GM12878 (cell line): ENCODE measurements at regions not wholly inside any gene's neighbourhood (a gene's known extent, or its start where the extent isn't known, plus 50 kb on each side); places are given as distances from the start of the nearest gene placed in this dataset.

Source experiments
- ATAC-seq: fragments of 200-7000 bp; cut with Tn5 transposase; 3 replicates; pipeline ENCODE4 v1.9.1; 2020; ENCODE audit warnings: mild to moderate bottlenecking, moderate library complexity
- BruUV-seq: library from RNA; stranded (reverse); fragments of 400-500 nt; replicated peaks from 2 replicates; lab custom pipeline; 2021; lab: Mats Ljungman, UMichigan
- CTCF ChIA-PET: fragments of 300-600 bp; sonication (Branson Sonifier 250); formaldehyde crosslinking; extraction: SDS; loops from one replicate; lab custom pipeline; 2021; ENCODE audit warnings: inconsistent platforms; lab: Yijun Ruan, JAX
- POLR2A ChIA-PET: fragments of 350-600 bp; formaldehyde crosslinking; extraction: SDS; loops from one replicate; lab custom pipeline; 2021; ENCODE audit warnings: inconsistent platforms; lab: Charles Lee
- RAD21 ChIA-PET: fragments of 300-600 bp; sonication (Branson Sonifier 250); formaldehyde crosslinking; loops from one replicate; lab custom pipeline; 2023; ENCODE audit warnings: antibody characterized with exemption; ENCODE audit not compliant: unreplicated experiment; lab: Charles Lee
- SMC1A ChIA-PET: fragments of 300-600 bp; sonication (Branson Sonifier 250); formaldehyde crosslinking; loops from one replicate; lab custom pipeline; 2023; ENCODE audit not compliant: unreplicated experiment, uncharacterized antibody; lab: Charles Lee
- DNase-seq: peaks from one replicate; pipeline ENCODE4 v3.0.0-alpha.2; 2011; ENCODE audit warnings: low read depth, low spot score
- FAIRE-seq: peaks from 3 replicates; lab custom pipeline; 2011; peaks lifted over from hg19 to GRCh38; lab: Jason Lieb, UNC
- H2AFZ ChIP-seq: 2 replicates; pipeline ENCODE4 v1.6.0; 2011; ENCODE audit warnings: low read depth, low read length, control low read depth; ENCODE audit not compliant: control insufficient read depth
- H3K27ac ChIP-seq: 2 replicates; pipeline ENCODE4 v1.5.1; 2011; ENCODE audit warnings: control low read depth; ENCODE audit not compliant: control insufficient read depth, insufficient read depth
- H3K27me3 ChIP-seq, 2 experiments: replicated peaks in 1 of 2; 2 replicates each; pipeline versions ENCODE4 v1.6.0 to v1.6.1; 2011; ENCODE audit warnings: low read length in 1 of 2; ENCODE audit not compliant: control insufficient read depth in 2 of 2, insufficient read depth in 2 of 2
- H3K36me3 ChIP-seq, 2 experiments: 2 replicates each; pipeline ENCODE4 v1.5.1; 2011; ENCODE audit warnings: low read length in 1 of 2; ENCODE audit not compliant: control insufficient read depth in 2 of 2, insufficient read depth in 2 of 2
- H3K4me1 ChIP-seq: 2 replicates; pipeline ENCODE4 v1.6.1; 2011; ENCODE audit warnings: mild to moderate bottlenecking, low read length, moderate library complexity, mixed read lengths; ENCODE audit not compliant: control insufficient read depth, insufficient read depth
- H3K4me2 ChIP-seq: 2 replicates; pipeline ENCODE4 v1.6.0; 2011; ENCODE audit warnings: control low read depth; ENCODE audit not compliant: control insufficient read depth, insufficient read depth
- H3K4me3 ChIP-seq: fragments of 200-600 bp; sonication (generic); 2 replicates; pipeline ENCODE4 v1.5.1; 2016
- H3K79me2 ChIP-seq: 2 replicates; pipeline ENCODE4 v1.6.0; 2011; ENCODE audit warnings: low read length; ENCODE audit not compliant: control insufficient read depth, insufficient read depth
- H3K9ac ChIP-seq: 2 replicates; pipeline ENCODE4 v1.8.0; 2011; ENCODE audit warnings: low read length, control low read depth, mixed read lengths; ENCODE audit not compliant: control insufficient read depth, insufficient read depth
- H3K9me3 ChIP-seq: replicated peaks from 3 replicates; pipeline ENCODE4 v1.5.1; 2011; ENCODE audit warnings: mild to moderate bottlenecking, low read length; ENCODE audit not compliant: control insufficient read depth, insufficient read depth
- H4K20me1 ChIP-seq: 2 replicates; pipeline ENCODE4 v1.6.0; 2011; ENCODE audit not compliant: control insufficient read depth, insufficient read depth
- CEBPZ ChIP-seq: fragments of 150-350 bp; IDR thresholded peaks from 2 replicates; pipeline ENCODE4 v1.6.1; 2016; ENCODE audit warnings: low read depth, low read length
- E2F8 ChIP-seq: fragments of 450-650 bp; IDR thresholded peaks from 2 replicates; pipeline ENCODE4 v1.6.1; 2018; ENCODE audit warnings: mild to moderate bottlenecking, low read depth, moderate library complexity; ENCODE audit not compliant: partially characterized antibody
- EP300 ChIP-seq, 2 experiments: fragments of 150-350 bp in 1 of 2; IDR thresholded peaks; 2 replicates each; pipeline ENCODE4 v1.6.1; 2011 to 2012; ENCODE audit warnings: low read depth in 2 of 2, low read length in 2 of 2, borderline replicate concordance in 1 of 2, improper control_type of control experiment in 1 of 2, inconsistent platforms in 1 of 2; ENCODE audit not compliant: control insufficient read depth in 1 of 2
- ETV6 ChIP-seq, 2 experiments: fragments of 450-650 bp in 1 of 2; IDR thresholded peaks in 1 of 2; conservative IDR thresholded peaks in 1 of 2; 2 replicates each; pipeline ENCODE4 v1.6.1; 2014; ENCODE audit warnings: antibody characterized with exemption in 1 of 2, borderline replicate concordance in 1 of 2, low read depth in 1 of 2, mild to moderate bottlenecking in 1 of 2, moderate library complexity in 1 of 2
- FOXK2 ChIP-seq: fragments of 450-650 bp; IDR thresholded peaks from 2 replicates; pipeline ENCODE4 v1.6.1; 2017; ENCODE audit warnings: mild to moderate bottlenecking, moderate library complexity
- HDAC6 ChIP-seq: fragments of 200-600 bp; sonication (generic); IDR thresholded peaks from one replicate; pipeline ENCODE4 v1.8.0; 2017; ENCODE audit warnings: antibody characterized with exemption; ENCODE audit not compliant: unreplicated experiment
- MEF2A ChIP-seq: IDR thresholded peaks from 2 replicates; pipeline ENCODE4 v1.6.1; 2011; ENCODE audit warnings: low read depth, mild to moderate bottlenecking, low read length, moderate library complexity; ENCODE audit not compliant: insufficient read depth
- PML ChIP-seq: IDR thresholded peaks from 2 replicates; pipeline ENCODE4 v1.6.1; 2012; ENCODE audit warnings: low read length, inconsistent platforms
- POLR2AphosphoS2 ChIP-seq: IDR thresholded peaks from 2 replicates; pipeline ENCODE4 v1.6.1; 2011; ENCODE audit warnings: low read depth, mild to moderate bottlenecking, low read length, improper control_type of control experiment, moderate library complexity
- RBBP5 ChIP-seq: fragments of 200-600 bp; sonication (generic); conservative IDR thresholded peaks from 2 replicates; pipeline ENCODE4 v1.6.1; 2016
- RFX5 ChIP-seq: IDR thresholded peaks from 2 replicates; pipeline ENCODE4 v1.6.1; 2011; ENCODE audit warnings: low read depth, low read length, improper control_type of control experiment
- TCF3 ChIP-seq: IDR thresholded peaks from 2 replicates; pipeline ENCODE4 v1.6.1; 2012; ENCODE audit warnings: low read depth, mild to moderate bottlenecking, low read length, borderline replicate concordance; ENCODE audit not compliant: insufficient read depth
- TCF7 ChIP-seq: IDR thresholded peaks from 2 replicates; pipeline ENCODE4 v1.6.1; 2014; ENCODE audit warnings: antibody characterized with exemption, borderline replicate concordance
- YY1 ChIP-seq: IDR thresholded peaks from 2 replicates; pipeline ENCODE4 v1.6.1; 2011; ENCODE audit warnings: low read depth, mild to moderate bottlenecking, low read length
- ZBED1 ChIP-seq: IDR thresholded peaks from 2 replicates; pipeline ENCODE4 v1.6.1; 2016; ENCODE audit warnings: borderline replicate concordance
- ZNF592 ChIP-seq: fragments of 450-650 bp; IDR thresholded peaks from 2 replicates; pipeline ENCODE4 v1.6.1; 2017; ENCODE audit warnings: mild to moderate bottlenecking, moderate library complexity
- WGBS: methylation state at CpG from one replicate; pipeline ENCODE4 v1.1.6; 2016; ENCODE audit warnings: low lambda C conversion rate; ENCODE audit not compliant: insufficient replicate concordance, insufficient coverage; ENCODE audit errors: missing lambda C conversion rate; 5-methylcytosine and 5-hydroxymethylcytosine counted together
- in situ Hi-C: fragments of 300-500 bp; cut with MboI; formaldehyde crosslinking; loops from 9 replicates; pipeline ENCODE4 v1.14.3; 2018; ENCODE audit warnings: mixed read lengths
- intact Hi-C: fragments of 100-400 bp; cut with micrococcal nuclease; formaldehyde crosslinking; loops from one replicate; pipeline ENCODE4 v1.14.2; 2022; ENCODE audit not compliant: unreplicated experiment

DNA sequence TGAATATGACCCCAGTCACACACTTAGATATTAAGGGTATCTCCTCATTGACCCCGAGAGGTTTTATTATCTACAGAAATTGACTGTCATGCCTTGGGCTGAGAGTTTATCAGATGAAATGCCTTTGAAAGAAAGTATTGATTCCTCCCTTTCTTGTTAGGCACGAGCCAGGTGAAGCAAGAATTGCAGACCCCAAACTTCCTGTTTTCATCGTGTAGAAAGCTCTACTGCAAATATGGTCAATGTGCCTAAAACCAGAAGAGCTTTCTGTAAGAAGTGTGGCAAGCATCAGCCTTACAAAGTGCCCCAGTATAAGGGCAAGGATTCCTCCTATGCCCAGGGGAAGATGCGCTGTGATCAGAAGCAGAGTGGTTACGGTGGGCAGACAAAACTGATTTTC is 143.9 kb upstream of the FUT8 start:
- WGBS = 70% methylated on average over 5 of the region's 5 CpGs
- intact Hi-C loops = no loop called here
- TF ChIP-seq RFX5 = no peak
- no peak for TF ChIP-seq ZBED1
- TF ChIP-seq HDAC6 = no peak
- no peak for TF ChIP-seq PML
- TF ChIP-seq RBBP5 = no peak
- no peak for TF ChIP-seq EP300 (IDR thresholded peaks at IDR 0.05; ENCODE audit: borderline replicate concordance in 1 of 2, control insufficient read depth in 1 of 2, low read depth in 2 of 2, low read length in 2 of 2)
- no peak for TF ChIP-seq TCF7
- no peak for TF ChIP-seq TCF3
- TF ChIP-seq ETV6 (conservative IDR thresholded peaks at IDR 0.05 in 1 of 2, IDR thresholded peaks at IDR 0.05 in 1 of 2; ENCODE audit: borderline replicate concordance in 1 of 2, low read depth in 1 of 2) = no peak
- no peak for TF ChIP-seq CEBPZ
- no peak for TF ChIP-seq FOXK2
- no peak for TF ChIP-seq E2F8
- no peak for TF ChIP-seq POLR2AphosphoS2
- TF ChIP-seq MEF2A = no peak
- TF ChIP-seq ZNF592 = no peak
- TF ChIP-seq YY1 = no peak

More for the DNA sequence above, 143.9 kb upstream of the FUT8 start:
- DNase-seq (no peak), FAIRE-seq (no peak), ATAC-seq (no peak)
- no peak overlapping the region for H3K4me3 ChIP-seq
- ChIA-PET POLR2A (no interaction called here), SMC1A (no interaction called here), CTCF (no interaction called here), RAD21 (no interaction called here)
- no peaks in the 10 kb centered on the region for H4K20me1 ChIP-seq
- H3K36me3 ChIP-seq = no peaks in the 10 kb centered on the region
- H2AFZ ChIP-seq = no peak overlapping the region
- H3K27me3 ChIP-seq = no peaks in the 10 kb centered on the region
- no peaks in the 10 kb centered on the region for H3K9me3 ChIP-seq
- H3K79me2 ChIP-seq = no peaks in the 10 kb centered on the region
- no peak overlapping the region for H3K4me2 ChIP-seq
- in situ Hi-C loops = no loop called here
- H3K9ac ChIP-seq = no peak overlapping the region
- no TSS peak for BruUV-seq
- H3K4me1 ChIP-seq = no peaks in the 10 kb centered on the region
- no peak overlapping the region for H3K27ac ChIP-seq
